PC-3 (cell line): ENCODE measurements at regions not wholly inside any gene's neighbourhood (a gene's known extent, or its start where the extent isn't known, plus 50 kb on each side); places are given as distances from the start of the nearest gene placed in this dataset.

Source experiments
- ATAC-seq: fragments of 200-7000 bp; cut with Tn5 transposase; 2 replicates; pipeline ENCODE4 v1.9.1; 2020; ENCODE audit warnings: mild to moderate bottlenecking, moderate library complexity
- BruUV-seq: library from RNA; stranded (reverse); fragments of 400-500 nt; replicated peaks from 2 replicates; lab custom pipeline; 2021; lab: Mats Ljungman, UMichigan
- CTCF ChIA-PET: fragments of 300-600 bp; sonication (Branson Sonifier 250); formaldehyde crosslinking; loops from one replicate; lab custom pipeline; 2022; ENCODE audit warnings: antibody characterized with exemption; lab: Charles Lee
- POLR2A ChIA-PET: fragments of 300-600 bp; sonication (Branson Sonifier 250); formaldehyde crosslinking; loops from one replicate; lab custom pipeline; 2022; ENCODE audit warnings: antibody characterized with exemption; ENCODE audit not compliant: unreplicated experiment; lab: Charles Lee
- DNase-seq: peaks from one replicate; pipeline ENCODE4 v3.0.0-alpha.2; 2015
- H2AFZ ChIP-seq: fragments of 300-600 bp; sonication (generic); 2 replicates; pipeline ENCODE4 v1.6.0; 2016; ENCODE audit warnings: antibody characterized with exemption, low read length
- H3F3A ChIP-seq: fragments of 300-600 bp; sonication (generic); one replicate; pipeline ENCODE4 v1.6.0; 2017; ENCODE audit warnings: antibody characterized with exemption, low read length, control low read depth, mild to moderate bottlenecking; ENCODE audit not compliant: unreplicated experiment
- H3K27ac ChIP-seq: fragments of 300-600 bp; sonication (generic); 2 replicates; pipeline ENCODE4 v1.5.1; 2016; ENCODE audit warnings: mild to moderate bottlenecking, low read length
- H3K27me3 ChIP-seq: fragments of 300-600 bp; sonication (generic); 2 replicates; pipeline ENCODE4 v1.6.1; 2016; ENCODE audit warnings: low read length, mixed read lengths
- H3K36me3 ChIP-seq: fragments of 300-600 bp; sonication (generic); 2 replicates; pipeline ENCODE4 v1.6.1; 2016; ENCODE audit warnings: low read depth, mixed run types, low read length, mixed read lengths
- H3K4me1 ChIP-seq: fragments of 300-600 bp; sonication (generic); 2 replicates; pipeline ENCODE4 v1.5.1; 2016; ENCODE audit warnings: low read length; ENCODE audit not compliant: insufficient read depth
- H3K4me2 ChIP-seq: fragments of 300-600 bp; sonication (generic); 2 replicates; pipeline ENCODE4 v1.6.0; 2016; ENCODE audit warnings: low read length
- H3K4me3 ChIP-seq: fragments of 300-600 bp; sonication (generic); 2 replicates; pipeline ENCODE4 v1.5.1; 2016; ENCODE audit warnings: mild to moderate bottlenecking, low read length, mixed read lengths
- H3K79me2 ChIP-seq: fragments of 300-600 bp; sonication (generic); 2 replicates; pipeline ENCODE4 v1.6.1; 2017; ENCODE audit warnings: low read length, mixed read lengths
- H3K9ac ChIP-seq: fragments of 300-600 bp; sonication (generic); 2 replicates; pipeline ENCODE4 v1.6.0; 2016; ENCODE audit warnings: mild to moderate bottlenecking, low read length
- H3K9me2 ChIP-seq: fragments of 300-600 bp; sonication (generic); replicated peaks from 2 replicates; pipeline ENCODE4 v1.6.1; 2016; ENCODE audit warnings: mixed run types, low read length, mixed read lengths
- H3K9me3 ChIP-seq: fragments of 300-600 bp; sonication (generic); 2 replicates; pipeline ENCODE4 v1.6.1; 2016; ENCODE audit warnings: low read length, mixed read lengths
- H4K20me1 ChIP-seq: fragments of 300-600 bp; sonication (generic); 2 replicates; pipeline ENCODE4 v1.6.1; 2016; ENCODE audit warnings: low read length, mixed read lengths
- EZH2 ChIP-seq: fragments of 300-600 bp; sonication (generic); IDR thresholded peaks from one replicate; pipeline ENCODE4 v1.6.1; 2017; ENCODE audit warnings: antibody characterized with exemption, mild to moderate bottlenecking, low read length; ENCODE audit not compliant: unreplicated experiment
- EZH2phosphoT487 ChIP-seq: fragments of 300-600 bp; sonication (generic); IDR thresholded peaks from 2 replicates; pipeline ENCODE4 v1.6.1; 2018; ENCODE audit warnings: mild to moderate bottlenecking, antibody characterized with exemption, low read length, borderline replicate concordance
- intact Hi-C: fragments of 100-400 bp; cut with micrococcal nuclease; formaldehyde crosslinking; loops from 2 replicates; pipeline ENCODE4 v1.9.0; 2023
- TF ChIP-seq, protein P1 (sequence below): fragments of 300-600 bp; sonication (generic); conservative IDR thresholded peaks from 2 replicates; pipeline ENCODE4 v1.5.1; 2017; ENCODE audit warnings: antibody characterized with exemption, low read depth, mild to moderate bottlenecking, low read length

DNA sequence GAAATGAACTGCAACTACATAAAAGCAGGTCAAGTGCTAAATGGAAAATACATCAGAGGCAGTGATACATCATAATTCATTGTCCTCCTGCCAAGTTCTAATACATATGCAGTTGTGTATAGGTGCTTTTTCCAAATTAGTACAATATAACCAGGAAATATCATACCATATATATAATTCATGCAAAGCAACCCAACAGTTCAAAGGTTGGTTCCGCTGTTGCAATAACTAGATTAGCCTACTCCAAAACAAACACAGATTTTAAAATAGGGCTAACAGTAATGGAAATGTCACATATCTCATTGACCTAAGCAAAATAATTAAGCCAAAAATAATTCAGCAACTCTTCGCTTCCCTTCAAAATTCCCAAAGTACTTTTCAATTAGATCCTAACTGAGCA lies 88.9 kb upstream of the NEBL start:
- Histone ChIP-seq H3K27me3 (no peaks in the 10 kb centered on the region), H3K9ac (no peak overlapping the region), H3K9me3 (no peaks in the 10 kb centered on the region), H3K4me1 (peaks cover 11% of the 10 kb centered on the region), H2AFZ (no peak overlapping the region), H3K9me2 (no peaks in the 10 kb centered on the region), H3F3A (no peaks in the 10 kb centered on the region), H3K4me3 (no peak overlapping the region), H3K27ac (no peak overlapping the region), H3K79me2 (no peaks in the 10 kb centered on the region), H4K20me1 (no peaks in the 10 kb centered on the region), H3K4me2 (no peak overlapping the region), H3K36me3 (no peaks in the 10 kb centered on the region)
- CTCF ChIA-PET, result no interaction called here
- TF ChIP-seq EZH2, result no peak
- TF ChIP-seq, protein P1, sequence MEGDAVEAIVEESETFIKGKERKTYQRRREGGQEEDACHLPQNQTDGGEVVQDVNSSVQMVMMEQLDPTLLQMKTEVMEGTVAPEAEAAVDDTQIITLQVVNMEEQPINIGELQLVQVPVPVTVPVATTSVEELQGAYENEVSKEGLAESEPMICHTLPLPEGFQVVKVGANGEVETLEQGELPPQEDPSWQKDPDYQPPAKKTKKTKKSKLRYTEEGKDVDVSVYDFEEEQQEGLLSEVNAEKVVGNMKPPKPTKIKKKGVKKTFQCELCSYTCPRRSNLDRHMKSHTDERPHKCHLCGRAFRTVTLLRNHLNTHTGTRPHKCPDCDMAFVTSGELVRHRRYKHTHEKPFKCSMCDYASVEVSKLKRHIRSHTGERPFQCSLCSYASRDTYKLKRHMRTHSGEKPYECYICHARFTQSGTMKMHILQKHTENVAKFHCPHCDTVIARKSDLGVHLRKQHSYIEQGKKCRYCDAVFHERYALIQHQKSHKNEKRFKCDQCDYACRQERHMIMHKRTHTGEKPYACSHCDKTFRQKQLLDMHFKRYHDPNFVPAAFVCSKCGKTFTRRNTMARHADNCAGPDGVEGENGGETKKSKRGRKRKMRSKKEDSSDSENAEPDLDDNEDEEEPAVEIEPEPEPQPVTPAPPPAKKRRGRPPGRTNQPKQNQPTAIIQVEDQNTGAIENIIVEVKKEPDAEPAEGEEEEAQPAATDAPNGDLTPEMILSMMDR, result no peak
- ATAC-seq (no peak), DNase-seq (no peak)
- POLR2A ChIA-PET, result no interaction called here
- BruUV-seq, result no TSS peak
- intact Hi-C loops, result no loop called here

DNA sequence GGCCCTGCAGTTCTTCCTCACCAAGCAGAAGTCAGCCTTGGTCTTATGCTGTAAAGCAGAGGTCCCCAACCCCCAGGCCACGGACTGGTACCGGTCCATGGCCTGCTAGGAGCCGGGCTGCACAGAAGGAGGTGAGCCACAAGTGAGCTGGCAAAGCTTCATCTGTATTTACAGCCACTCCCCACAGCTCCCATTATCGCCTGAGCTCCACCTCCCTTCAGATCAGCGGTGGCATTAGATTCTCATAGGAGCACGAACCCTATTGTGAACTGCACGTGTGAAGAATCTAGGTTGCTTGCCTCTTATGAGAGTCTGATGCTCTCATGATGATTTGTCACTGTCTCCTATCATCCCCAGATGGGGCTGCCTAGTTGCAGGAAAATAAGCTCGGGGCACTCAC lies 87.6 kb upstream of the NEBL start:
- Histone ChIP-seq H3K4me3 (no peak overlapping the region), H3K36me3 (no peaks in the 10 kb centered on the region), H2AFZ (no peak overlapping the region), H3K9me3 (no peaks in the 10 kb centered on the region), H3K4me1 (no peaks in the 10 kb centered on the region), H3K27ac (no peak overlapping the region), H3K9ac (no peak overlapping the region), H3K9me2 (no peaks in the 10 kb centered on the region), H3K79me2 (no peaks in the 10 kb centered on the region), H3F3A (no peaks in the 10 kb centered on the region), H3K27me3 (no peaks in the 10 kb centered on the region), H3K4me2 (no peak overlapping the region), H4K20me1 (no peaks in the 10 kb centered on the region)
- BruUV-seq, result no TSS peak
- DNase-seq, result no peak
- POLR2A ChIA-PET, result no interaction called here
- CTCF ChIA-PET, result no interaction called here
- TF ChIP-seq, protein P1, result no peak
- no peak for TF ChIP-seq EZH2phosphoT487
- no peak for TF ChIP-seq EZH2
- intact Hi-C loops, result no loop called here
- ATAC-seq, result no peak

DNA sequence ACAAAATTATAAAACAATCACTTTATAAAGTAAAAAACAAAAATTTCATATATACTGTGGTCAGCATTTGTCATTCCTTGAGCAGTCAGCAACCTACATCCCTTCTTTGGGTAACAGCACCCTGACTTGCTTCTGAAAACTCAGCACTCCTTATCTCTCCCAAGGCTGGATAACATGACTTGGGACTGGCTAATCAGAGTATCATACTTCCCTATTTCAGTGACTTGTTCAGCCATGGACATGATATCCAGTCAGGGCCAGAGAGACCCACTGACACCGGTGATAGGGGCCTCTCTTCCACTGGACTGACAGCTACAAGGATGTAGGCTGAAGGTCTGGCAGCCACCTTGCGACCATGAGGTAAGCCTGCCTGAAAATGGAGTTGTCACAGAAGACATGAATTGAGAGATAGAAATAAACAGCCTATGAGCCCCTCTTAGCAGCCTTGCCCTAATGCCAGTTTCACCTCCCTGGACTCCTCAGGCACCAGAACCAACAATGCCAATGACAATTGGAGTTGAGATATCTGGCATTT lies 84.4 kb upstream of the NEBL start:
- ATAC-seq, result no peak
- H3K27me3 ChIP-seq, result no peaks in the 10 kb centered on the region
- H3K9ac ChIP-seq, result no peak overlapping the region
- no peak overlapping the region for H3K4me3 ChIP-seq
- no peaks in the 10 kb centered on the region for H4K20me1 ChIP-seq
- H3F3A ChIP-seq, result no peaks in the 10 kb centered on the region
- no TSS peak for BruUV-seq
- no peaks in the 10 kb centered on the region for H3K79me2 ChIP-seq
- ChIA-PET CTCF (no interaction called here), POLR2A (no interaction called here)
- H2AFZ ChIP-seq, result no peak overlapping the region
- H3K4me2 ChIP-seq, result no peak overlapping the region
- H3K9me3 ChIP-seq, result no peaks in the 10 kb centered on the region
- TF ChIP-seq EZH2 (no peak), EZH2phosphoT487 (no peak)
- TF ChIP-seq, protein P1, result no peak
- H3K4me1 ChIP-seq, result no peaks in the 10 kb centered on the region
- intact Hi-C loops, result no loop called here
- DNase-seq, result no peak
- H3K36me3 ChIP-seq, result no peaks in the 10 kb centered on the region
- no peak overlapping the region for H3K27ac ChIP-seq
- no peaks in the 10 kb centered on the region for H3K9me2 ChIP-seq
